ENCODE measurements at regions not wholly inside any gene's neighbourhood (a gene's known extent, or its start where the extent isn't known, plus 50 kb on each side); places are given as distances from the start of the nearest gene placed in this dataset.

GRCh38 chr18:61141691-61142090 lies 191.5 kb upstream of the CDH20 start:
- no TSS peak for BruUV-seq (replicated peaks)
- DNase-seq (no peak), ATAC-seq (ENCODE audit: low read depth) (no peak)
- Histone ChIP-seq H3K4ac (ENCODE audit: low read depth, low read length) (no peak overlapping the region), H3K23ac (ENCODE audit: low read depth, low read length) (no peak overlapping the region), H2AK5ac (ENCODE audit: low read depth, low read length) (no peak overlapping the region), H3K9me3 (ENCODE audit: control insufficient read depth, insufficient read depth, low read length) (no peaks in the 10 kb centered on the region), H3K4me2 (ENCODE audit: low read depth, low read length) (no peak overlapping the region), H4K5ac (ENCODE audit: low read depth, low read length) (no peak overlapping the region), H3K27me3 (ENCODE audit: control insufficient read depth, insufficient read depth, low read length) (no peaks in the 10 kb centered on the region), H3K36me3 (ENCODE audit: control insufficient read depth, insufficient read depth, low read length) (no peaks in the 10 kb centered on the region), H2BK15ac (ENCODE audit: low read depth, low read length) (no peak overlapping the region), H3K56ac (ENCODE audit: extremely low read depth, insufficient read depth, low read length) (no peak overlapping the region), H4K8ac (ENCODE audit: low read depth in 2 of 2, low read length in 2 of 2) (no peak overlapping the region), H3K79me1 (ENCODE audit: low read depth in 1 of 2, low read length in 2 of 2) (no peaks in the 10 kb centered on the region), H2BK20ac (ENCODE audit: low read depth, low read length) (no peak overlapping the region), H2AK9ac (replicated peaks; ENCODE audit: low read depth, low read length, poor library complexity) (no peak overlapping the region), H2BK120ac (ENCODE audit: low read depth, low read length) (no peak overlapping the region), H3K14ac (replicated peaks; ENCODE audit: low read depth, low read length) (no peak overlapping the region), H3K18ac (ENCODE audit: low read depth, low read length) (no peak overlapping the region), H3K4me3 (ENCODE audit: insufficient read depth, low read depth, low read length) (no peak overlapping the region), H3K4me1 (ENCODE audit: control insufficient read depth, insufficient read depth, low read length) (no peaks in the 10 kb centered on the region), H4K20me1 (ENCODE audit: insufficient read depth, low read length) (no peaks in the 10 kb centered on the region), H2BK5ac (ENCODE audit: low read depth, low read length, poor library complexity, severe bottlenecking) (no peak overlapping the region), H3K9me1 (ENCODE audit: insufficient read depth, low read length) (no peaks in the 10 kb centered on the region), H3K9ac (ENCODE audit: low read depth, low read length) (no peak overlapping the region), H3K27ac (ENCODE audit: insufficient read depth, low read length) (no peak overlapping the region), H4K91ac (ENCODE audit: insufficient read depth, low read depth, low read length) (no peak overlapping the region), H2AFZ (replicated peaks; ENCODE audit: low read length, poor library complexity) (no peak overlapping the region)
- ChIA-PET CTCF (no interaction called here), POLR2A (ENCODE audit: unreplicated experiment) (no interaction called here)
- no CpG with 5 or more reads among the region's 1 CpG for WGBS, 2 experiments (ENCODE audit: extremely low coverage in 2 of 2, insufficient read length in 1 of 2)
- dilution Hi-C loops (cut with HindIII; ENCODE audit: low sequenced_read_pairs, unreplicated experiment) (no loop called here), in situ Hi-C loops (cut with MboI; ENCODE audit: low sequenced_read_pairs) (no loop called here), intact Hi-C loops (cut with micrococcal nuclease) (no loop called here)
- TF ChIP-seq, protein P1, sequence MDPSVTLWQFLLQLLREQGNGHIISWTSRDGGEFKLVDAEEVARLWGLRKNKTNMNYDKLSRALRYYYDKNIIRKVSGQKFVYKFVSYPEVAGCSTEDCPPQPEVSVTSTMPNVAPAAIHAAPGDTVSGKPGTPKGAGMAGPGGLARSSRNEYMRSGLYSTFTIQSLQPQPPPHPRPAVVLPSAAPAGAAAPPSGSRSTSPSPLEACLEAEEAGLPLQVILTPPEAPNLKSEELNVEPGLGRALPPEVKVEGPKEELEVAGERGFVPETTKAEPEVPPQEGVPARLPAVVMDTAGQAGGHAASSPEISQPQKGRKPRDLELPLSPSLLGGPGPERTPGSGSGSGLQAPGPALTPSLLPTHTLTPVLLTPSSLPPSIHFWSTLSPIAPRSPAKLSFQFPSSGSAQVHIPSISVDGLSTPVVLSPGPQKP (IDR thresholded peaks at IDR 0.05; ENCODE audit: borderline replicate concordance, low read depth, low read length): no peak
- TF ChIP-seq RFX5 (IDR thresholded peaks at IDR 0.05; ENCODE audit: low read depth, low read length): no peak
- TF ChIP-seq BHLHE40 (IDR thresholded peaks at IDR 0.05; ENCODE audit: low read depth, low read length): no peak
- TF ChIP-seq MXI1 (IDR thresholded peaks at IDR 0.05; ENCODE audit: borderline replicate concordance, low read depth, low read length): no peak
- TF ChIP-seq NFE2L2 (IDR thresholded peaks at IDR 0.05; ENCODE audit: low read depth, low read length): no peak
- TF ChIP-seq FOS (IDR thresholded peaks at IDR 0.05; ENCODE audit: low read depth, low read length): no peak
- TF ChIP-seq MAFK (IDR thresholded peaks at IDR 0.05; ENCODE audit: low read depth, low read length): no peak
- TF ChIP-seq SMC3 (IDR thresholded peaks at IDR 0.05; ENCODE audit: low read depth, low read length): no peak
- TF ChIP-seq, protein P2, sequence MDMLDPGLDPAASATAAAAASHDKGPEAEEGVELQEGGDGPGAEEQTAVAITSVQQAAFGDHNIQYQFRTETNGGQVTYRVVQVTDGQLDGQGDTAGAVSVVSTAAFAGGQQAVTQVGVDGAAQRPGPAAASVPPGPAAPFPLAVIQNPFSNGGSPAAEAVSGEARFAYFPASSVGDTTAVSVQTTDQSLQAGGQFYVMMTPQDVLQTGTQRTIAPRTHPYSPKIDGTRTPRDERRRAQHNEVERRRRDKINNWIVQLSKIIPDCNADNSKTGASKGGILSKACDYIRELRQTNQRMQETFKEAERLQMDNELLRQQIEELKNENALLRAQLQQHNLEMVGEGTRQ (IDR thresholded peaks at IDR 0.05; ENCODE audit: low read depth, low read length): no peak

All from IMR-90 (cell line).